HG03159 (cell line): ENCODE measurements at regions not wholly inside any gene's neighbourhood (a gene's known extent, or its start where the extent isn't known, plus 50 kb on each side); places are given as distances from the start of the nearest gene placed in this dataset.

ENCODE experiments used
- ATAC-seq: cut with Tn5 transposase; IDR thresholded peaks from one replicate; pipeline ENCODE4 v1.9.1; 2021; ENCODE audit warnings: mild to moderate bottlenecking, moderate library complexity; ENCODE audit not compliant: unreplicated experiment

DNA sequence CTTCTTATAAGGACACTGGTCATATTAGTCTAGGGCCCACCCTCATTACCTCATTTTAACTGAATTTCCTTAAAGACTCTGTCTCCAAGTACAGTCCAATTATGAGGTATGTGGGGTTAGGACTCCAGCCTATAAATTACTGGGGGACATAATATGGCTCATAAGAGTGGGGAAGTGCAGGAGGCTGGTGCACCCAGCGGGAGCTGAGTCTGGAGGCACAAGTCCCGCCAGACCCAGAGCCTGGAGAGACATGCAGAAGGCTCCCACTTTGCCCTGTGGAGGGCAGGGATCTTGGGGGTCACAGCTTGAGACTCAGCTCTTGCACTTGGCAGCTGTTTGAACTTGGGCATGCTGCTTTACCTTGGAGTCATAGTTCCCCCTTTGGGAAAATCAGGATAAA lies 250.4 kb downstream of the RHOU start:
- ATAC-seq, result no peak

DNA sequence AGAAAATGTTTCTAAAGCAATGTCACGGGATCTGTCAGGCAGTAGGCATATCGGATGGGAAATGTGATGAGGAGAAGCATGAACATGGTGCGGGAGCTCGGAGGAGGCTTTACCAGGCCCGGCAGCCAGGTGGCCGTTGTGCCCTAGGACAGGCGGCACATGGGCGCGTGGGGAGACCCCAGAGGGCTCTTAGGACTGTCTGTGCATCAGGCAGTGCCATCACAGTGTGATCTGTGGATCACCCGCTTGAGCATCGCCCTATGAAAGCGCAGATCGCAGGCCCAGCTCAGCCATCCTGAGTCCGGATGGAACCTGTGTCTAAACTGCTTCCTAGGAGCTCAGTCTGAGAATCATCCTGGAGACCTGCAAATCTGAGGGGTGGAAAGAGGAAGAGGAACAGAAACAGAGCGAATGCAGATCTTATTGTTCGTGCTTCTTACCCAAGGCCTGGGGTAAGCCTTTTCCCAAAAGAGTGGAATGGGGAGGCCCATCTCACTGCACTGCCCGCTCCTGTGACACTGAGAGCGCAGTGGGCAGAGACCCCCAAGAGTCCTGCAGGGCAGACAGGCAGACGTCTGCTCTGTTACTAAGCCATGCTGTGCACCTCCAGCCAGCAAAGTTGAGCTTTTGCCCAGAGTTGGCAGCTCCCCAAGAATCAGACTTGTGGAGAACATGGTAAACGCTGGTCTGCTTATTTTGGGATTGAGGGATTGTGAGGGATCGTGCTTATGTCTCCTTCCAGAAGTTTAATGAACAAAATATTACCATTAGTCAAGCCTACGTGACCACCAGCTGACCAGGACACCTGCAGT lies 251.0 kb downstream of the RHOU start:
- ATAC-seq, result no peak

GRCh38 chr1:228987286-228987685 lies 252.0 kb downstream of the RHOU start:
- ATAC-seq, result no peak

DNA sequence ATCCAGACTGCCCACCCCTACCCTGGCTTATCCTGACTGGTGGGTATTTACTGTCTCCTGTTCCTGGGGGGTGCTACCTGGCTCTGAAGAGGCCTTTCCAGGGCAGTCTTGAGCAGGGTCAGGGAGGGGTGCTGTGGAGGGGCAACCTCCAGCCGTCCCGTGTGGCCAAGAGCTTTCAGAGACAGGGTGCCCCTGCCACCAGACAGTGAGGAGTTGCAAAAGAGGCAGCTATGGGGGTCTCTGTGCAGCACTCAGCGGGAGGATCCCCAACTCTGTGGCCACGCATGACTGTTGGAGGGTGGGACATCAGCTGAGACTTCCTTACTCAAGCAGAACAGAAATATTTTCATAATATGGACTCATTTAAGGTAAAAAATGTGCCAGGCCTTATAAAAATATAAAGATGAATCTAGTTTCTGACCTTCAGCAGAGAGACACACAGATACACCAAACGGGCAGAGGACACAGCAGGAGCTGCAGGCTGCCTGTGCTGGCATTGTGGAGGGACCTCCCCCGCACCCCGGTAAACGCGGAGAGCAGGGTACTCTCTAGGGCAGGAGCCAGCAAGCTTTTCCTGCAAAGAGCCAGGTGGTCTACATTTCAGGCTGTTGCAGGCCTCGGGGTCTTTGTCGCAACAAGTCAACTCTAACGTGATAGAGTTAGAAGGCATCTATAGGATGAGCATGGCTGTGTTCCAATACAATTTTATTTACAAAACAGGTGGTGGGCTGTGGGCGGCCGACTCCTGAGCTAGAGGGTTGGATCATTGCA lies 252.6 kb downstream of the RHOU start:
- no peak for ATAC-seq

GRCh38 chr1:228988664-228989063 lies 253.4 kb downstream of the RHOU start:
- no peak for ATAC-seq

GRCh38 chr1:228989176-228989575 lies 253.9 kb downstream of the RHOU start:
- ATAC-seq, result no peak

- ATAC-seq, result no peak
Measured at GRCh38 chr1:228989676-228989991, 254.4 kb downstream of the RHOU start.

DNA sequence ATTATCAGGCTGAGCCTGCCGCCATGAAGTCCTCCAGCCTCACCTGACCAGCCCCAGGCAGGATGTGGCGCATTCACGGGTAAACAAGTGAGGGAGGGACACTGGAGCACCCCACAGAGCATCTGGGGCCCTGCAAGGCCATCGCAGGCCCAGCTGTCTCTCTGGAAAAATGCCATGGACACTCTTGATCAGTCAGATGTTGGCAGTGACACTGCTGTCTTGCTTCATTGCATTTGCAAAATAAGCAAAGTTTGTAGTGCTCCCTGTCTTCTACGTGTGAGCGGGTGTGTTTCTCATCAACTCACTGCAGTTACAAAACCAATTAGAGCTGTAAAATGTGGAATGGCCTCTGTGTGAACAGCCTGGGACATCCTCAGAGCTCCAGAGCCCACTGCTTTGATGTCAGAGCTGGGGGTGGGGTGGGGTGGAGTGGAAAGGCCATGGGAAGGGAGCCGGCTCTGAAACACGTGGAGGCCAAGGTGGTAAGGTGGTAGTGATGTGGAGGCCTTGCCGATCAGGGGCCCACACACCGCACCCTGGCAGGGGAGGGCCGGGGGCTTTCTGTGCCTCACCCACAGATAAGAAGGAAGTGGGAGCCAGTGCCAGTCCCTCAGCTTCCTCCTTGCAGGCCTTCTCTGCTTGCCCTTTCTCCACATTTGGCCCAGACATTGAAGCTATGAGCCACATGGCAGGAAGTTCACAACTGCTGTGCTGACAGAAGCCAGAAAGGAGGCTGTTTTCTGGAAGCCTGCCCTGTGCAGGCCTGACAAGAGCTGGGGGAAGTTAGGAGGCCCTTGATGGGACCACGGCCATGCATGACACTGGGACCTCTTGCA lies 254.9 kb downstream of the RHOU start:
- no peak for ATAC-seq

DNA sequence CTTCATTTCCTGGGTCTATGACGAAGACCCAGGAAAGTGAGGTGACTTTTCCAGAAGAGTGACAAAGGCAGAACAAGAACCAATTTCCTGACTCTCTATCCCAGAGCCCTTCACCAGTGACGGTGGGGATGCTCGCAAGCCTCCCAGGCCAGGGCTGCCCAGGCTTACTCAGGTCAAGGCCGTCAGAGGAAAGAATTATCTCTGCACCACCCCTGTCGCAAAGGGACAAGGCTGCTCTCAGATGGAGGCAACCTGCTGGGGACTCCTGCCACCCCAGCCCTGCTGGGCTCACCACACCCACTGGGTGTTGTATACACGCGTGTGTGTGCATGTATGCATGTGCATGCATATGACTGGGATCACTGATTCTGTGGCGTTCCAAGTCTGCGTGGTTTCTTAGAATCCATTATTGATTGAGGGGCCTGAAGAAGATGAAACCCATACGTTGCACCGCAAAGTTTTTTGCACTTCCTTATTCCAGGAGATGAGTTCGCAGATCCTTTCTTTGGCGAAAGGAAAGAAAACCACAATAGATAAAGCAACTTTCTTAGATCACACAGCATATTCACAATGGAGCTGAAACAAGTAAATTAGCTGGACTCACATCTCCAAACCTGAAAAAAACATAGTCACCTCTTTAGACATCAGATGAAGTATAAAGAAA lies 255.8 kb downstream of the RHOU start:
- ATAC-seq, result no peak

DNA sequence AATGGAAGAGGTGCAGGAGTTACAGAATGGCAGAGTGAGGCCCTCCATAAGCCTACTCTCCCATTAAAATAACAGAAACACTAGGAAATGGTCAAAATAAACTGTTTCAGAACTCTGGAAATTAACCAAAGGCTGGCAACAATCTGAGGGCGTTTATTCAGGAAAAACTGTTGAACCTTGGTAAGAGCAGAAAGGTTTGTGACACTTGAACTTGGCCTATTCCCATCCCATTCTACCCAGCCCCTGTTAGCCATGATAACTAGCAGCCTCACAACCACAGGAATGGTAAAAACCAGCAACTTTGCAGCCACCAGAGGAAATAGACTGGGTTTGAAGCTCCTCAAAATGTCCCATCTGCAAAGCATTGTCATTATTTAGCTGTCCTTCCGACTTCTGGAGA lies 256.8 kb downstream of the RHOU start:
- no peak for ATAC-seq

GRCh38 chr1:228992907-228993535 lies 257.7 kb downstream of the RHOU start:
- no peak for ATAC-seq

GRCh38 chr1:228994676-228995594 lies 259.7 kb downstream of the RHOU start:
- ATAC-seq, result no peak

- no peak for ATAC-seq
Measured at GRCh38 chr1:228996281-228996680, 261.0 kb downstream of the RHOU start.

DNA sequence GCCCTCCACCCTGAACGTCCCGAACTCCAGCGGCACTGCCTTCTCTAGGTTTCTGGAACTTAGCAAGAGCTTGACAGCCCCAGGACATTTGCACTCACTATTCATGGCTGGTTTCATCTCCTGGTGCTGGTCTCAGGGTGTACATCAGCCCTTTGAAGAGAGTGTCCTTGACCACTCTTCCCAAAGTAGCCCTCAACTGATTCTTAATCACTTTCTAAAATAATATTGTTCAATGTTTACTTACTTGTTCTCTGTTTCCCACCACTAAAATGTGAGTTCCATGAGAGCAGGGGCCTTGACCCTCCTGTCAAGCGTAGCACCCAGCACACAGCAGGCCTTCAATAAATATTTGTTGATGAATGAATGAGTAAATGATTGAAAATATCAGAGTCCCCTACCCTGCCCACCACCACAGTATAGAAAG lies 262.5 kb downstream of the RHOU start:
- no peak for ATAC-seq

DNA sequence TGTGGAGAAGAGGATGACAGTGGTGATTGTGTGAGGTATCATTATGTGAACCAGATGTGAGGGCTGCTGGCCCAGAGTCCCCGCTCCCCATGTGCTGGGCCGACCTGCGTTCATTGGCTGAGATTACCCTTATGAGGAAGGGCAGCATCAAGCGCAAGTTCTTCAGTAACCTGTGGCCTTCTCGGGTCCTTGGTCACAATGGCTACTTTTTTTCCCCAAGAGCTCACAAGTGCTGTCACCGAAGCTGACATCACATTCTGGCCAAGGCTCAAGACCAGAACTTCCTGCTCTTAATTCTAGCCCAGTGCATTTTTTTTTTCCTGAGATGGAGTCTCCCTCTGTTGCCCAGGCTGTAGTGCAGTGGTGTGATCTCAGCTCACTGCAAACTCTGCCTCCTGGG lies 262.9 kb downstream of the RHOU start:
- ATAC-seq, result no peak

GRCh38 chr1:228999446-229000170 lies 264.3 kb downstream of the RHOU start:
- ATAC-seq, result no peak

GRCh38 chr1:229000187-229000586 lies 264.9 kb downstream of the RHOU start:
- ATAC-seq, result no peak

DNA sequence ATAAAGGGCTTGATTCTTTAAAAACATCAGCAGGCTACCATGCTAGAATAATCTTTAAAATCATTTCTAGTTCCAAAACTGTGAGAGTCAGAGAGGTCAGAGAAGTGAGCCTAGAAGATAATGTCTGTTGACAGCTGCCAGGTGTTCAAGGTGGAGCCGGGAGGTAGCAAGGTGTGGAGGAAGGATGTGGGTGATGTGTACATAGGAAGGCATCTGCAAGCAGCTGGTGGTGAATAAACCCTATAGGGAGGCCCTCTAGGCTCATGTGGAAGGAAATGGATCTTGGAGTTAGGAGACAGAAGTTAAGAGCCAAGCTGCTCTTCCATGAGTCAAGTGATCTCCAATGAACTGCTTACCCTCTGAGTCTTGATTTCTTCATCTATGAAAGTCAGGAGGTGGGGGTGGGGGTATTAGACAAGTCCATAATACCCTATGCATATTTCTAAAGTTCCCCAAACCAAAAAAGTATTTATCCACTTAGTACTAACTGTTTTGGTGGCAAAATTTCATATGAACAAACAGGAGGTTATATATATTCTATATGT lies 266.3 kb downstream of the RHOU start:
- no peak for ATAC-seq

GRCh38 chr1:229002037-229002436 lies 266.8 kb downstream of the RHOU start:
- no peak for ATAC-seq
